PC-9 (cell line): ENCODE measurements at regions not wholly inside any gene's neighbourhood (a gene's known extent, or its start where the extent isn't known, plus 50 kb on each side); places are given as distances from the start of the nearest gene placed in this dataset.

Experiments
- BruUV-seq: library from RNA; stranded (reverse); fragments of 400-500 nt; replicated peaks from 2 replicates; lab custom pipeline; 2021; lab: Mats Ljungman, UMichigan
- CTCF ChIA-PET: fragments of 300-600 bp; sonication (Branson Sonifier 250); formaldehyde crosslinking; loops from one replicate; lab custom pipeline; 2022; ENCODE audit warnings: antibody characterized with exemption; lab: Charles Lee
- POLR2A ChIA-PET: fragments of 300-600 bp; sonication (Branson Sonifier 250); formaldehyde crosslinking; loops from one replicate; lab custom pipeline; 2022; ENCODE audit warnings: antibody characterized with exemption; ENCODE audit not compliant: unreplicated experiment; lab: Charles Lee
- DNase-seq, 2 experiments: peaks; one replicate each; pipeline versions ENCODE4 v3.0.0 to v3.0.0-alpha.2; 2015 to 2022; ENCODE audit warnings: mixed read lengths in 1 of 2
- H2AFZ ChIP-seq: fragments of 200-600 bp; sonication (generic); 2 replicates; pipeline ENCODE4 v1.8.1; 2017; ENCODE audit warnings: antibody characterized with exemption
- H3F3A ChIP-seq: fragments of 200-600 bp; sonication (generic); 2 replicates; pipeline ENCODE4 v1.8.1; 2017; ENCODE audit warnings: antibody characterized with exemption, mild to moderate bottlenecking, low read depth; ENCODE audit not compliant: insufficient read depth
- H3K27ac ChIP-seq: fragments of 200-600 bp; sonication (generic); 2 replicates; pipeline ENCODE4 v1.6.1; 2016; ENCODE audit warnings: mixed run types
- H3K27me3 ChIP-seq: fragments of 200-600 bp; sonication (generic); 2 replicates; pipeline ENCODE4 v1.6.1; 2016; ENCODE audit warnings: low read depth, mixed run types; ENCODE audit not compliant: insufficient read depth
- H3K36me3 ChIP-seq: fragments of 200-600 bp; sonication (generic); 2 replicates; pipeline ENCODE4 v1.6.1; 2016; ENCODE audit warnings: low read depth, mixed run types
- H3K4me1 ChIP-seq: fragments of 200-600 bp; sonication (generic); replicated peaks from 2 replicates; pipeline ENCODE4 v1.6.1; 2016; ENCODE audit warnings: mixed run types; ENCODE audit not compliant: insufficient read depth
- H3K4me2 ChIP-seq: fragments of 200-600 bp; sonication (generic); 2 replicates; pipeline ENCODE4 v1.6.1; 2017; ENCODE audit warnings: mixed run types
- H3K4me3 ChIP-seq: fragments of 200-600 bp; sonication (generic); 2 replicates; pipeline ENCODE4 v1.6.1; 2016; ENCODE audit warnings: mixed run types
- H3K79me2 ChIP-seq: fragments of 200-600 bp; sonication (generic); 2 replicates; pipeline ENCODE4 v1.6.1; 2017; ENCODE audit warnings: low read depth, mixed run types
- H3K9me2 ChIP-seq: fragments of 200-600 bp; sonication (generic); 2 replicates; pipeline ENCODE4 v1.8.1; 2017; ENCODE audit warnings: mild to moderate bottlenecking; ENCODE audit not compliant: insufficient read depth
- H3K9me3 ChIP-seq: fragments of 200-600 bp; sonication (generic); 2 replicates; pipeline ENCODE4 v1.8.1; 2016; ENCODE audit warnings: low read depth; ENCODE audit not compliant: insufficient read depth
- H4K20me1 ChIP-seq: fragments of 200-600 bp; sonication (generic); 2 replicates; pipeline ENCODE4 v1.8.1; 2017; ENCODE audit not compliant: insufficient read depth
- EZH2 ChIP-seq: fragments of 200-600 bp; sonication (generic); IDR thresholded peaks from 2 replicates; pipeline ENCODE4 v1.8.0; 2017; ENCODE audit warnings: antibody characterized with exemption, low read depth
- intact Hi-C: fragments of 100-400 bp; cut with micrococcal nuclease; formaldehyde crosslinking; loops from one replicate; pipeline ENCODE4 v1.10.0; 2022; ENCODE audit not compliant: unreplicated experiment
- TF ChIP-seq, protein P1 (sequence below): fragments of 200-600 bp; sonication (generic); conservative IDR thresholded peaks from 2 replicates; pipeline ENCODE4 v1.6.1; 2017; ENCODE audit warnings: mixed run types, antibody characterized with exemption, mild to moderate bottlenecking, moderate library complexity

DNA sequence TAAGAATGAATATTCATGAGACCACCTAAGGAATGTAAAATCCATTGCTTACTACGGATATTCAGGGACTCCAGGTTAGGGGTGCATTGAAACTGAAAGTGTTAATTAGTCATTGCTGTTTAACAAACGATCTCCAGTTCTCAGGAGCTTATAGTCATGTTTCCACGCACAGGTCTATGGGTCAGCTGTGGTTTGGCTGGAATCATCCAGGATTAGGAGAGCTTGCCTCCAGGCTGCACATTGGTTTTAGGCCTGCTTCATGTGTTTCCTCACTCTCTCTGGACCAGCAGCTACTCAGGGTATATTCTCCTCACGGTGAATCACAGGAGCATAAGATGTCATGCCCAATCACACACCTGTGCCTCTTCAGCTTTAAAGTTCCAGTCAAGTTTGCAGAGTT lies 98.9 kb downstream of the ATXN3L start:
- DNase-seq: peak; percentile 11 to 34
- Histone ChIP-seq H3F3A (peaks cover 12% of the 10 kb centered on the region), H3K4me3 (no peak overlapping the region), H4K20me1 (no peaks in the 10 kb centered on the region), H3K36me3 (no peaks in the 10 kb centered on the region), H3K79me2 (no peaks in the 10 kb centered on the region), H3K4me1 (peaks cover 20% of the 10 kb centered on the region), H3K9me2 (no peaks in the 10 kb centered on the region), H3K27me3 (no peaks in the 10 kb centered on the region), H3K4me2 (no peak overlapping the region), H3K27ac (no peak overlapping the region), H2AFZ (no peak overlapping the region), H3K9me3 (0 out of 2 replicates have a peak, but pooled peaks cover 4% of the 10 kb centered on the region)
- ChIA-PET CTCF (interaction anchor here (0.6 kb wide), 1 partner anchor 214 kb away, joined by 3 read pairs; no protein-coding TSS in a partner anchor), POLR2A (interaction anchor here (0.6 kb wide), 1 partner anchor 262 kb away, joined by 14 read pairs; no protein-coding TSS in a partner anchor)
- intact Hi-C loops: loop anchor here (5.0 to 10.0 kb wide), 3 partner anchors 66 to 1254 kb away; partner anchors contain the start of gene TMSB4X
- TF ChIP-seq, protein P1, sequence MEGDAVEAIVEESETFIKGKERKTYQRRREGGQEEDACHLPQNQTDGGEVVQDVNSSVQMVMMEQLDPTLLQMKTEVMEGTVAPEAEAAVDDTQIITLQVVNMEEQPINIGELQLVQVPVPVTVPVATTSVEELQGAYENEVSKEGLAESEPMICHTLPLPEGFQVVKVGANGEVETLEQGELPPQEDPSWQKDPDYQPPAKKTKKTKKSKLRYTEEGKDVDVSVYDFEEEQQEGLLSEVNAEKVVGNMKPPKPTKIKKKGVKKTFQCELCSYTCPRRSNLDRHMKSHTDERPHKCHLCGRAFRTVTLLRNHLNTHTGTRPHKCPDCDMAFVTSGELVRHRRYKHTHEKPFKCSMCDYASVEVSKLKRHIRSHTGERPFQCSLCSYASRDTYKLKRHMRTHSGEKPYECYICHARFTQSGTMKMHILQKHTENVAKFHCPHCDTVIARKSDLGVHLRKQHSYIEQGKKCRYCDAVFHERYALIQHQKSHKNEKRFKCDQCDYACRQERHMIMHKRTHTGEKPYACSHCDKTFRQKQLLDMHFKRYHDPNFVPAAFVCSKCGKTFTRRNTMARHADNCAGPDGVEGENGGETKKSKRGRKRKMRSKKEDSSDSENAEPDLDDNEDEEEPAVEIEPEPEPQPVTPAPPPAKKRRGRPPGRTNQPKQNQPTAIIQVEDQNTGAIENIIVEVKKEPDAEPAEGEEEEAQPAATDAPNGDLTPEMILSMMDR: no peak
- no peak for TF ChIP-seq EZH2
- no TSS peak for BruUV-seq

- Histone ChIP-seq H3K79me2 (no peaks in the 10 kb centered on the region), H3K36me3 (no peaks in the 10 kb centered on the region), H3K27ac (no peak overlapping the region), H3K9me3 (0 out of 2 replicates have a peak, but pooled peaks cover under 1% of the 10 kb centered on the region), H3K4me1 (peaks cover 20% of the 10 kb centered on the region), H3F3A (peaks cover 9% of the 10 kb centered on the region), H3K9me2 (no peaks in the 10 kb centered on the region), H3K27me3 (no peaks in the 10 kb centered on the region), H4K20me1 (no peaks in the 10 kb centered on the region), H3K4me3 (no peak overlapping the region), H2AFZ (no peak overlapping the region), H3K4me2 (no peak overlapping the region)
- ChIA-PET POLR2A (no interaction called here), CTCF (no interaction called here)
- BruUV-seq: no TSS peak
- TF ChIP-seq, protein P1: no peak
- TF ChIP-seq EZH2: no peak
- no peak for DNase-seq
- intact Hi-C loops: loop anchor here (5.0 to 10.0 kb wide), 3 partner anchors 67 to 1253 kb away; partner anchors contain the start of gene TMSB4X
These were observed 99.7 kb downstream of the ATXN3L start for GRCh38 chrX:13219991-13220764.

- Histone ChIP-seq H3K4me1 (peaks cover 8% of the 10 kb centered on the region), H3K9me2 (no peaks in the 10 kb centered on the region), H3K4me3 (no peak overlapping the region), H3K27me3 (no peaks in the 10 kb centered on the region), H2AFZ (no peak overlapping the region), H3K79me2 (no peaks in the 10 kb centered on the region), H3K4me2 (no peak overlapping the region), H3K27ac (no peak overlapping the region), H3K36me3 (no peaks in the 10 kb centered on the region), H4K20me1 (no peaks in the 10 kb centered on the region), H3F3A (no peaks in the 10 kb centered on the region), H3K9me3 (no peaks in the 10 kb centered on the region)
- POLR2A ChIA-PET: no interaction called here
- intact Hi-C loops: no loop called here
- TF ChIP-seq, protein P1: no peak
- no peak for TF ChIP-seq EZH2
- CTCF ChIA-PET: no interaction called here
- no peak for DNase-seq
- no TSS peak for BruUV-seq
These were observed 101.1 kb downstream of the ATXN3L start for GRCh38 chrX:13218758-13219157.
